GM12873 (cell line): ENCODE measurements at regions not wholly inside any gene's neighbourhood (a gene's known extent, or its start where the extent isn't known, plus 50 kb on each side); places are given as distances from the start of the nearest gene placed in this dataset.

Experiments
- CTCF ChIP-seq: IDR thresholded peaks from 2 replicates; pipeline ENCODE4 v1.5.1; 2012; ENCODE audit warnings: low read depth, mild to moderate bottlenecking, moderate library complexity, low read length, control low read depth; ENCODE audit not compliant: insufficient read depth; ENCODE audit errors: missing control alignments

- TF ChIP-seq CTCF: no peak
These were observed 1174.7 kb downstream of the PCDH18 start for GRCh38 chr4:136357556-136357955.

- no peak for TF ChIP-seq CTCF
These were observed 1176.3 kb downstream of the PCDH18 start for GRCh38 chr4:136355970-136356369.

- TF ChIP-seq CTCF: no peak
These were observed 1189.0 kb downstream of the PCDH18 start for GRCh38 chr4:136343340-136343739.

GRCh38 chr4:136342666-136343065 is 1189.6 kb downstream of the PCDH18 start:
- no peak for TF ChIP-seq CTCF

- TF ChIP-seq CTCF: no peak
These were observed 1195.1 kb downstream of the PCDH18 start for GRCh38 chr4:136337216-136337615.

GRCh38 chr4:136336479-136336878 is 1195.8 kb downstream of the PCDH18 start:
- TF ChIP-seq CTCF: no peak

GRCh38 chr4:136329042-136329662 is 1203.1 kb downstream of the PCDH18 start:
- TF ChIP-seq CTCF: peak; percentile 2
